Upper lobe of left lung (tissue), 4 donors: ENCODE measurements at regions not wholly inside any gene's neighbourhood (a gene's known extent, or its start where the extent isn't known, plus 50 kb on each side); places are given as distances from the start of the nearest gene placed in this dataset.

Experiments
- CTCF ChIP-seq, 6 experiments: fragments of 450-650 bp in 4 of 6; fragments of 200-600 bp in 2 of 6; sonication (generic) in 2 of 6; IDR thresholded peaks; one replicate each; pipeline ENCODE4 v1.5.1; 2016 to 2019; ENCODE audit warnings: antibody characterized with exemption in 6 of 6
- POLR2A ChIP-seq, 4 donors: fragments of 450-650 bp; IDR thresholded peaks; one replicate each; pipeline ENCODE4 v1.5.1; 2016 to 2017; ENCODE audit warnings: antibody characterized with exemption in 4 of 4, mild to moderate bottlenecking in 2 of 4
- POLR2AphosphoS5 ChIP-seq, 2 donors: sonication (generic); formaldehyde crosslinking; IDR thresholded peaks; one replicate each; pipeline ENCODE4 v1.5.1; 2017; ENCODE audit warnings: antibody characterized with exemption in 2 of 2

GRCh38 chr10:124229989-124230634 lies 136.7 kb upstream of the CHST15 start:
- no peak for TF ChIP-seq CTCF (IDR thresholded peaks at IDR 0.05)
- no peak for TF ChIP-seq POLR2AphosphoS5 (IDR thresholded peaks at IDR 0.05)
- TF ChIP-seq POLR2A (IDR thresholded peaks at IDR 0.05) = no peak
